ENCODE measurements at regions not wholly inside any gene's neighbourhood (a gene's known extent, or its start where the extent isn't known, plus 50 kb on each side); places are given as distances from the start of the nearest gene placed in this dataset.

GRCh38 chr20:4065391-4065844 is 50.1 kb upstream of the RNF24 start:
- DNase-seq (ENCODE audit: low spot score) (no peak), ATAC-seq (no peak), FAIRE-seq (no peak)
- H3K4me3 ChIP-seq (replicated peaks in 1 of 3; ENCODE audit: insufficient read depth in 1 of 3, low read depth in 2 of 3, low read length in 3 of 3) = no peak overlapping the region
- H3K9ac ChIP-seq (ENCODE audit: insufficient read depth, low read depth, low read length) = no peak overlapping the region
- in situ Hi-C loops (cut with HindIII; ENCODE audit: extremely low pct_ligation_motif_present, low pct_unique_long_range_greater_than_20kb) (no loop called here), intact Hi-C loops (cut with micrococcal nuclease; ENCODE audit: unreplicated experiment) (no loop called here)
- H3K36me3 ChIP-seq (replicated peaks in 1 of 2; ENCODE audit: control insufficient read depth in 1 of 2, insufficient read depth in 2 of 2, low read length in 2 of 2) = no peaks in the 10 kb centered on the region
- no TSS peak for BruUV-seq (replicated peaks)
- peaks cover 23% of the 10 kb centered on the region for H3K4me1 ChIP-seq (ENCODE audit: insufficient read depth, low read length)
- ChIA-PET CTCF (ENCODE audit: low intra/inter-chr PET ratio, low total read pairs) (no interaction called here), POLR2A (no interaction called here)
- no peaks in the 10 kb centered on the region for H3K79me2 ChIP-seq (ENCODE audit: insufficient read depth, low read length)
- peaks cover 3 to 33% of the 10 kb centered on the region in 2 experiments; a peak in 3 of 5 replicates for H3K27me3 ChIP-seq (ENCODE audit: control insufficient read depth in 1 of 2, insufficient read depth in 2 of 2, low read length in 2 of 2)
- H4K20me1 ChIP-seq (ENCODE audit: insufficient read depth, low read length) = no peaks in the 10 kb centered on the region
- WGBS (ENCODE audit: low lambda C conversion rate) = 52% methylated on average over 2 of the region's 2 CpGs
- no peak overlapping the region for H3K27ac ChIP-seq (ENCODE audit: extremely low read length, insufficient read depth, low read length)
- no peak overlapping the region for H3K4me2 ChIP-seq (ENCODE audit: low read depth, low read length)
- H2AFZ ChIP-seq (ENCODE audit: low read length) = no peak overlapping the region
- no peaks in the 10 kb centered on the region for H3K9me3 ChIP-seq (ENCODE audit: low read length)
- TF ChIP-seq NFRKB (IDR thresholded peaks at IDR 0.05) (no peak), MIXL1 (CRISPR knock-in tag; IDR thresholded peaks at IDR 0.05) (no peak), ZNF567 (CRISPR knock-in tag; IDR thresholded peaks at IDR 0.05; ENCODE audit: borderline replicate concordance) (no peak), NFE2 (CRISPR knock-in tag; IDR thresholded peaks at IDR 0.05) (no peak), ZNF329 (CRISPR knock-in tag; IDR thresholded peaks at IDR 0.05; ENCODE audit: low read depth) (no peak), ATRX (CRISPR knock-in tag; IDR thresholded peaks at IDR 0.05; ENCODE audit: borderline replicate concordance) (no peak), SP1 (IDR thresholded peaks at IDR 0.05) (no peak), SP1 (CRISPR knock-in tag; IDR thresholded peaks at IDR 0.05) (no peak), ZNF747 (CRISPR knock-in tag; IDR thresholded peaks at IDR 0.05; ENCODE audit: borderline replicate concordance) (no peak), PRDM15 (CRISPR knock-in tag; IDR thresholded peaks at IDR 0.05) (no peak), TRIM22 (IDR thresholded peaks at IDR 0.05) (no peak), ZNF749 (CRISPR knock-in tag; IDR thresholded peaks at IDR 0.05; ENCODE audit: borderline replicate concordance) (no peak), FOXJ3 (CRISPR knock-in tag; IDR thresholded peaks at IDR 0.05; ENCODE audit: borderline replicate concordance) (no peak), EED (CRISPR knock-in tag; IDR thresholded peaks at IDR 0.05) (no peak), ZNF225 (CRISPR knock-in tag; IDR thresholded peaks at IDR 0.05) (no peak), RERE (CRISPR knock-in tag; IDR thresholded peaks at IDR 0.05; ENCODE audit: low read depth) (no peak), DNMT3B (CRISPR knock-in tag; conservative IDR thresholded peaks at IDR 0.05) (no peak), HOXA9 (CRISPR knock-in tag; IDR thresholded peaks at IDR 0.05; ENCODE audit: borderline replicate concordance) (no peak)
